Ishikawa (cell line): ENCODE measurements at regions not wholly inside any gene's neighbourhood (a gene's known extent, or its start where the extent isn't known, plus 50 kb on each side); places are given as distances from the start of the nearest gene placed in this dataset.

Experiments used
- EGR1 ChIP-seq: IDR thresholded peaks from 2 replicates; pipeline ENCODE4 v1.6.1; 2012
- EP300 ChIP-seq: IDR thresholded peaks from 2 replicates; pipeline ENCODE4 v1.6.1; 2012; ENCODE audit warnings: borderline replicate concordance
- FOXM1 ChIP-seq: IDR thresholded peaks from 2 replicates; pipeline ENCODE4 v1.6.1; 2012; ENCODE audit warnings: low read depth, borderline replicate concordance
- NFIC ChIP-seq: IDR thresholded peaks from 2 replicates; pipeline ENCODE4 v1.6.1; 2012
- RAD21 ChIP-seq: IDR thresholded peaks from 2 replicates; pipeline ENCODE4 v1.6.1; 2012; ENCODE audit warnings: low read depth
- REST ChIP-seq: IDR thresholded peaks from 2 replicates; pipeline ENCODE4 v1.6.1; 2012; ENCODE audit warnings: low read depth, mild to moderate bottlenecking
- TAF1 ChIP-seq: IDR thresholded peaks from 2 replicates; pipeline ENCODE4 v1.6.1; 2012; ENCODE audit warnings: low read depth, mild to moderate bottlenecking
- TEAD4 ChIP-seq: IDR thresholded peaks from 2 replicates; pipeline ENCODE4 v1.6.1; 2012
- YY1 ChIP-seq: IDR thresholded peaks from 2 replicates; pipeline ENCODE4 v1.6.1; 2012; ENCODE audit warnings: low read depth
- TF ChIP-seq, protein P1 (sequence below): IDR thresholded peaks from 2 replicates; pipeline ENCODE4 v1.6.1; 2012
- TF ChIP-seq, protein P2 (sequence below): IDR thresholded peaks from 2 replicates; pipeline ENCODE4 v1.6.1; 2012

DNA sequence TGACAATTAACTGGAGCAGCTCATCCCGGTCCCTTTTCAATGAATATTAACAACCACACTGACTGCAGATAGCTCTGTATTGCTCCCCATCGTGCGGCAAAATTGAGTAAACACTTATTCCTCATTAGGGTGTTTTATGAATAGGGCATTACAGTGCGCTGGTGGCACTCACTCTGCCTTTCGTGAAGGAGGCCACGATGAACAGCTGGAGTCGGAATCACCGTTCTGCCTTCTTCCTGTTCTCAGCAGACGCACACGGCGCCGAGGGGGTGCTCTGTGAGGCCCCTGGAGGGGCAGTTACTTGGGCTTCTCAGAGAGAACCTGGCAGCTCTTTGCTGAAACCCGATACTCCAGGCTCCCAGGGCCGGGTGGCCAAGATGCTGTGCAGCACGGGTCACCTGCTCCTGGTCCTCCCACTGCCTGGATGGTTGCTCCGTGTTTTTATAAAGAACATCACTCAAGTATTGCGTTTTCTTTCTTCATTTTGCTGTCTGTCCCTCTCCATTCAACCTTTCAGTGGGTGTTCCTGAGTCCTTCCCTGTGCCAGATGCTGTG lies 241.9 kb downstream of the GLRX3 start:
- no peak for TF ChIP-seq NFIC
- TF ChIP-seq, protein P1, sequence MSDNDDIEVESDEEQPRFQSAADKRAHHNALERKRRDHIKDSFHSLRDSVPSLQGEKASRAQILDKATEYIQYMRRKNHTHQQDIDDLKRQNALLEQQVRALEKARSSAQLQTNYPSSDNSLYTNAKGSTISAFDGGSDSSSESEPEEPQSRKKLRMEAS: no peak
- no peak for TF ChIP-seq EP300
- TF ChIP-seq YY1: no peak
- no peak for TF ChIP-seq TAF1
- no peak for TF ChIP-seq TEAD4
- TF ChIP-seq, protein P2, sequence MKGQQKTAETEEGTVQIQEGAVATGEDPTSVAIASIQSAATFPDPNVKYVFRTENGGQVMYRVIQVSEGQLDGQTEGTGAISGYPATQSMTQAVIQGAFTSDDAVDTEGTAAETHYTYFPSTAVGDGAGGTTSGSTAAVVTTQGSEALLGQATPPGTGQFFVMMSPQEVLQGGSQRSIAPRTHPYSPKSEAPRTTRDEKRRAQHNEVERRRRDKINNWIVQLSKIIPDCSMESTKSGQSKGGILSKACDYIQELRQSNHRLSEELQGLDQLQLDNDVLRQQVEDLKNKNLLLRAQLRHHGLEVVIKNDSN: no peak
- no peak for TF ChIP-seq FOXM1
- TF ChIP-seq REST: no peak
- no peak for TF ChIP-seq RAD21
- TF ChIP-seq EGR1: no peak
